K562 (cell line): ENCODE measurements at regions not wholly inside any gene's neighbourhood (a gene's known extent, or its start where the extent isn't known, plus 50 kb on each side); places are given as distances from the start of the nearest gene placed in this dataset.

Source experiments
- ATAC-seq: fragments of 200-7000 bp; cut with Tn5 transposase; 3 replicates; pipeline ENCODE4 v1.9.1; 2020; ENCODE audit warnings: moderate library complexity
- BruUV-seq: library from RNA; stranded (reverse); fragments of 400-500 nt; replicated peaks from 2 replicates; lab custom pipeline; 2021; lab: Mats Ljungman, UMichigan
- CTCF ChIA-PET: fragments of 300-600 bp; formaldehyde crosslinking; extraction: SDS; loops from one replicate; lab custom pipeline; 2021; ENCODE audit warnings: low intra/inter-chr PET ratio; lab: Yijun Ruan, JAX
- POLR2A ChIA-PET: fragments of 300-600, 350-650 bp; sonication (Branson Sonifier 250); formaldehyde crosslinking; extraction: SDS; loops from one replicate; lab custom pipeline; 2021; ENCODE audit warnings: antibody characterized with exemption, inconsistent platforms; lab: Yijun Ruan, JAX
- DNase-seq, 4 experiments: peaks; one replicate each; pipeline versions ENCODE4 v3.0.0 to v3.0.0-alpha.2; 2011 to 2018; ENCODE audit warnings: low spot score in 3 of 4, mixed read lengths in 3 of 4; ENCODE audit errors: extremely low read depth in 1 of 4
- FAIRE-seq: peaks from 2 replicates; lab custom pipeline; 2011; peaks lifted over from hg19 to GRCh38; lab: Jason Lieb, UNC
- H2AFZ ChIP-seq: 2 replicates; pipeline ENCODE4 v1.6.0; 2011; ENCODE audit warnings: low read depth, low read length, control low read depth, inconsistent platforms
- H3K27ac ChIP-seq: fragments of 200-600 bp; 3 replicates; pipeline ENCODE4 v1.8.0; 2011; ENCODE audit warnings: low read depth, mild to moderate bottlenecking, control low read depth, inconsistent platforms, low read length, moderate library complexity, mixed read lengths; ENCODE audit errors: extremely low read depth
- H3K27me3 ChIP-seq, 2 experiments: fragments of 300-600 bp in 1 of 2; 2 replicates in 1 of 2; 3 replicates in 1 of 2; pipeline versions ENCODE4 v1.6.0 to v1.8.0; 2011; ENCODE audit warnings: inconsistent platforms in 2 of 2, low read length in 2 of 2, mild to moderate bottlenecking in 1 of 2, mixed read lengths in 1 of 2, moderate library complexity in 1 of 2; ENCODE audit not compliant: control insufficient read depth in 2 of 2, insufficient read depth in 2 of 2
- H3K36me3 ChIP-seq: fragments of 300-600 bp; 3 replicates; pipeline ENCODE4 v1.8.0; 2011; ENCODE audit warnings: mild to moderate bottlenecking, low read length, inconsistent platforms; ENCODE audit not compliant: control insufficient read depth, insufficient read depth
- H3K4me1 ChIP-seq, 2 experiments: fragments of 200-600 bp in 1 of 2; replicated peaks in 1 of 2; 2 replicates in 1 of 2; 3 replicates in 1 of 2; pipeline versions ENCODE4 v1.5.1 to v1.8.0; 2011; ENCODE audit warnings: inconsistent platforms in 2 of 2, low read length in 2 of 2, mild to moderate bottlenecking in 1 of 2, mixed read lengths in 1 of 2, moderate library complexity in 1 of 2; ENCODE audit not compliant: control insufficient read depth in 2 of 2, insufficient read depth in 2 of 2
- H3K4me2 ChIP-seq: 2 replicates; pipeline ENCODE4 v1.6.1; 2011; ENCODE audit warnings: low read length, control low read depth, inconsistent platforms, mixed read lengths; ENCODE audit not compliant: insufficient read depth
- H3K4me3 ChIP-seq: fragments of 200-600 bp; sonication (generic), shearing (Covaris generic); 2 replicates; pipeline ENCODE4 v1.5.1; 2016; ENCODE audit warnings: control low read depth, inconsistent platforms
- H3K79me2 ChIP-seq: fragments of 200-600 bp; 3 replicates; pipeline ENCODE4 v1.8.0; 2011; ENCODE audit warnings: low read length, inconsistent platforms; ENCODE audit not compliant: control insufficient read depth, insufficient read depth
- H3K9ac ChIP-seq, 2 experiments: 2 replicates each; pipeline versions ENCODE4 v1.6.0 to v1.6.1; 2011; ENCODE audit warnings: low read depth in 2 of 2, low read length in 2 of 2, control low read depth in 1 of 2, inconsistent platforms in 1 of 2, mild to moderate bottlenecking in 1 of 2, mixed read lengths in 1 of 2; ENCODE audit not compliant: insufficient read depth in 1 of 2
- H3K9me1 ChIP-seq: one replicate; pipeline ENCODE4 v1.6.0; 2011; ENCODE audit warnings: inconsistent platforms, mild to moderate bottlenecking, low read length, moderate library complexity; ENCODE audit not compliant: control insufficient read depth, insufficient read depth
- H3K9me3 ChIP-seq: replicated peaks from 2 replicates; pipeline ENCODE4 v1.5.1; 2011; ENCODE audit warnings: low read depth, low read length, inconsistent platforms; ENCODE audit not compliant: control insufficient read depth, insufficient read depth
- H4K20me1 ChIP-seq: replicated peaks from 2 replicates; pipeline ENCODE4 v1.6.1; 2011; ENCODE audit warnings: low read length, inconsistent platforms, mixed read lengths; ENCODE audit not compliant: control insufficient read depth, insufficient read depth
- KLF16 ChIP-seq: IDR thresholded peaks from 2 replicates; pipeline ENCODE4 v1.6.1; 2016; ENCODE audit warnings: antibody characterized with exemption
- NR1H2 ChIP-seq: sonication (generic); formaldehyde crosslinking; IDR thresholded peaks from 2 replicates; pipeline ENCODE4 v1.4.0; 2020; ENCODE audit warnings: mild to moderate bottlenecking, missing genetic modification reagents
- RBM25 ChIP-seq: fragments of 200-400 bp; formaldehyde crosslinking; IDR thresholded peaks from 2 replicates; pipeline ENCODE4 v1.6.1; 2018; ENCODE audit warnings: low read length, low read depth, moderate library complexity; ENCODE audit not compliant: severe bottlenecking
- SREBF2 ChIP-seq: sonication (generic); formaldehyde crosslinking; IDR thresholded peaks from 2 replicates; pipeline ENCODE4 v1.4.0; 2020; ENCODE audit warnings: mild to moderate bottlenecking, missing genetic modification reagents
- ZFX ChIP-seq: sonication (generic); formaldehyde crosslinking; IDR thresholded peaks from 2 replicates; pipeline ENCODE4 v1.8.0; 2022; ENCODE audit warnings: mild to moderate bottlenecking, missing genetic modification reagents, moderate library complexity
- ZNF133 ChIP-seq: fragments of 250-450 bp; sonication (Bioruptor Pico); IDR thresholded peaks from 2 replicates; pipeline ENCODE4 v1.4.0; 2020; ENCODE audit warnings: mild to moderate bottlenecking
- ZNF197 ChIP-seq: fragments of 200-800 bp; sonication (Bioruptor generic); IDR thresholded peaks from 2 replicates; pipeline ENCODE4 v1.6.1; 2016; ENCODE audit warnings: low read depth, missing genetic modification characterization, missing compliant biosample characterization
- ZZZ3 ChIP-seq: fragments of 450-650 bp; IDR thresholded peaks from 2 replicates; pipeline ENCODE4 v1.6.1; 2016; ENCODE audit warnings: antibody characterized with exemption, mild to moderate bottlenecking, moderate library complexity
- WGBS: fragments of 100-300 bp; shearing (Covaris generic); methylation state at CpG from one replicate; pipeline ENCODE4 v1.1.6; 2016; ENCODE audit warnings: low coverage, mixed read lengths; ENCODE audit not compliant: insufficient coverage; ENCODE audit errors: missing lambda C conversion rate; 5-methylcytosine and 5-hydroxymethylcytosine counted together
- in situ Hi-C: fragments of 300-500 bp; cut with MboI; formaldehyde crosslinking; loops from 4 replicates; pipeline ENCODE4 v1.15.0; 2018; ENCODE audit warnings: inconsistent platforms, mixed read lengths
- intact Hi-C: fragments of 100-400 bp; cut with micrococcal nuclease; formaldehyde crosslinking; loops from 2 replicates; pipeline ENCODE4 v1.14.2; 2022
- TF ChIP-seq, protein P1 (sequence below): fragments of 450-650 bp; IDR thresholded peaks from one replicate; pipeline ENCODE4 v1.6.1; 2018; ENCODE audit warnings: mild to moderate bottlenecking, moderate library complexity; ENCODE audit not compliant: partially characterized antibody

DNA sequence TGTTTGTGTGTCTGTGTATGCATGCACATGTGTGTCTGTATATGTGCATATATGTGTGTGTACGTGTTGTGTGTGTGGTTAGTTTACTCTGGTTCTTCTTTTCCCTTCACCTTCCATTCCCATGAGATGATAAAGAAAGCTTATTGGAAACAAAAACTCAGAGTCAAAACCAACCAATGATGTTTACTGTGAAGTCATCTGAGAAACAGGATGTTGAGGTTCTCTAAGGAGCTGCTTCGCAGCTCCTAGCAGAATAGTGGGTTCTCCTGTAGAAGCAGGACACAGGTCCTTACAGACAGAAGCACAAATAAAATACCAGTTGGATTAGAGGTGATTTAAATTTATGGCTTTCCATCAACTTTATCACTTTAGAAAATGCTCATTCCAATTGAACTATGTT is 256.1 kb upstream of the PLET1 start:
- FAIRE-seq (no peak), DNase-seq (no peak), ATAC-seq (no peak)
- no peaks in the 10 kb centered on the region for H3K9me3 ChIP-seq
- 0% methylated on average over 2 of the region's 2 CpGs for WGBS
- in situ Hi-C loops (no loop called here), intact Hi-C loops (no loop called here)
- TF ChIP-seq, protein P1, sequence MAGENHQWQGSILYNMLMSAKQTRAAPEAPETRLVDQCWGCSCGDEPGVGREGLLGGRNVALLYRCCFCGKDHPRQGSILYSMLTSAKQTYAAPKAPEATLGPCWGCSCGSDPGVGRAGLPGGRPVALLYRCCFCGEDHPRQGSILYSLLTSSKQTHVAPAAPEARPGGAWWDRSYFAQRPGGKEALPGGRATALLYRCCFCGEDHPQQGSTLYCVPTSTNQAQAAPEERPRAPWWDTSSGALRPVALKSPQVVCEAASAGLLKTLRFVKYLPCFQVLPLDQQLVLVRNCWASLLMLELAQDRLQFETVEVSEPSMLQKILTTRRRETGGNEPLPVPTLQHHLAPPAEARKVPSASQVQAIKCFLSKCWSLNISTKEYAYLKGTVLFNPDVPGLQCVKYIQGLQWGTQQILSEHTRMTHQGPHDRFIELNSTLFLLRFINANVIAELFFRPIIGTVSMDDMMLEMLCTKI: no peak
- TF ChIP-seq KLF16 (no peak), ZNF133 (no peak), ZFX (no peak), ZZZ3 (no peak), SREBF2 (CRISPR knock-in tag) (no peak), ZNF197 (CRISPR knock-in tag) (no peak), RBM25 (no peak), NR1H2 (CRISPR knock-in tag) (no peak)
- no peak overlapping the region for H3K27ac ChIP-seq
- no peaks in the 10 kb centered on the region for H3K4me1 ChIP-seq
- no peak overlapping the region for H3K9ac ChIP-seq
- no peaks in the 10 kb centered on the region for H3K9me1 ChIP-seq
- CTCF ChIA-PET: no interaction called here
- H3K79me2 ChIP-seq: no peaks in the 10 kb centered on the region
- H3K27me3 ChIP-seq: no peaks in the 10 kb centered on the region; a peak in 1 of 5 replicates
- no peak overlapping the region for H3K4me2 ChIP-seq
- POLR2A ChIA-PET: interaction anchor here (0.6 to 0.8 kb wide), 2 partner anchors 29 to 51 kb away, joined by 3 read pairs; no protein-coding TSS in a partner anchor
- H4K20me1 ChIP-seq: no peaks in the 10 kb centered on the region
- BruUV-seq: no TSS peak
- no peaks in the 10 kb centered on the region for H3K36me3 ChIP-seq
- no peak overlapping the region for H3K4me3 ChIP-seq
- no peak overlapping the region for H2AFZ ChIP-seq
